Left ventricle myocardium inferior (tissue), 1 donor: ENCODE measurements at regions not wholly inside any gene's neighbourhood (a gene's known extent, or its start where the extent isn't known, plus 50 kb on each side); places are given as distances from the start of the nearest gene placed in this dataset.
A peak's percentile ranks its signal among the peaks of the same experiment; 100 is the strongest.

Source experiments
- DNase-seq: peaks from one replicate; pipeline ENCODE4 v3.0.0-alpha.2; 2020
- H3K27ac ChIP-seq: fragments of 200-600 bp; replicated peaks from 2 replicates; pipeline ENCODE4 v1.8.0; 2021
- H3K27me3 ChIP-seq: fragments of 200-600 bp; 2 replicates; pipeline ENCODE4 v1.8.0; 2021; ENCODE audit warnings: low read depth
- H3K36me3 ChIP-seq: fragments of 200-600 bp; 2 replicates; pipeline ENCODE4 v1.8.0; 2021
- H3K4me1 ChIP-seq: fragments of 200-600 bp; 2 replicates; pipeline ENCODE4 v1.8.0; 2021
- H3K4me3 ChIP-seq: fragments of 200-600 bp; 2 replicates; pipeline ENCODE4 v1.8.0; 2021; ENCODE audit warnings: mild to moderate bottlenecking, moderate library complexity
- H3K9me3 ChIP-seq: fragments of 200-600 bp; replicated peaks from 2 replicates; pipeline ENCODE4 v1.8.0; 2021
- CTCF ChIP-seq: fragments of 200-600 bp; IDR thresholded peaks from 2 replicates; pipeline ENCODE4 v1.8.0; 2021; ENCODE audit warnings: antibody characterized with exemption, mild to moderate bottlenecking, borderline replicate concordance
- intact Hi-C: fragments of 100-400 bp; cut with micrococcal nuclease; formaldehyde crosslinking; loops from one replicate; pipeline ENCODE4 v1.11.0; 2022
- donor health status: DM: no; HTN: yes; CAD: no; lungs with severe emphysema.

GRCh38 chr6:26170951-26171841 lies 84.0 kb downstream of the HFE start:
- H3K4me3 ChIP-seq, result peak overlapping the region; percentile 80
- intact Hi-C loops, result no loop called here
- H3K27me3 ChIP-seq, result no peaks in the 10 kb centered on the region
- H3K36me3 ChIP-seq, result no peaks in the 10 kb centered on the region
- H3K4me1 ChIP-seq, result peaks cover 30% of the 10 kb centered on the region
- H3K9me3 ChIP-seq, result no peaks in the 10 kb centered on the region
- peak overlapping the region; percentile 98 for H3K27ac ChIP-seq
- no peak for DNase-seq
- TF ChIP-seq CTCF, result no peak

- Histone ChIP-seq H3K4me3 (peak overlapping the region; percentile 80), H3K27ac (peak overlapping the region; percentile 98), H3K36me3 (no peaks in the 10 kb centered on the region), H3K27me3 (no peaks in the 10 kb centered on the region), H3K4me1 (peaks cover 30% of the 10 kb centered on the region), H3K9me3 (no peaks in the 10 kb centered on the region)
- TF ChIP-seq CTCF, result no peak
- intact Hi-C loops, result no loop called here
- no peak for DNase-seq
These were observed 85.4 kb downstream of the HFE start for GRCh38 chr6:26172608-26172968.

- no peak overlapping the region for H3K27ac ChIP-seq
- H3K9me3 ChIP-seq, result no peaks in the 10 kb centered on the region
- no peaks in the 10 kb centered on the region for H3K36me3 ChIP-seq
- DNase-seq, result no peak
- peaks cover 30% of the 10 kb centered on the region for H3K4me1 ChIP-seq
- no peak for TF ChIP-seq CTCF
- intact Hi-C loops, result no loop called here
- H3K4me3 ChIP-seq, result no peak overlapping the region
- no peaks in the 10 kb centered on the region for H3K27me3 ChIP-seq
These were observed 86.6 kb downstream of the HFE start for GRCh38 chr6:26173836-26174145.

GRCh38 chr6:26175033-26175427 lies 87.8 kb downstream of the HFE start:
- Histone ChIP-seq H3K27ac (no peak overlapping the region), H3K27me3 (no peaks in the 10 kb centered on the region), H3K4me3 (no peak overlapping the region), H3K9me3 (no peaks in the 10 kb centered on the region), H3K4me1 (peaks cover 30% of the 10 kb centered on the region), H3K36me3 (no peaks in the 10 kb centered on the region)
- no peak for DNase-seq
- no peak for TF ChIP-seq CTCF
- intact Hi-C loops, result no loop called here

- TF ChIP-seq CTCF, result peak; percentile 73
- Histone ChIP-seq H3K36me3 (no peaks in the 10 kb centered on the region), H3K4me3 (no peak overlapping the region), H3K27me3 (no peaks in the 10 kb centered on the region), H3K27ac (no peak overlapping the region), H3K9me3 (no peaks in the 10 kb centered on the region), H3K4me1 (peaks cover 30% of the 10 kb centered on the region)
- intact Hi-C loops, result no loop called here
- DNase-seq, result no peak
These were observed 88.4 kb downstream of the HFE start for GRCh38 chr6:26175428-26176181.
